ENCODE measurements at regions not wholly inside any gene's neighbourhood (a gene's known extent, or its start where the extent isn't known, plus 50 kb on each side); places are given as distances from the start of the nearest gene placed in this dataset.

DNA sequence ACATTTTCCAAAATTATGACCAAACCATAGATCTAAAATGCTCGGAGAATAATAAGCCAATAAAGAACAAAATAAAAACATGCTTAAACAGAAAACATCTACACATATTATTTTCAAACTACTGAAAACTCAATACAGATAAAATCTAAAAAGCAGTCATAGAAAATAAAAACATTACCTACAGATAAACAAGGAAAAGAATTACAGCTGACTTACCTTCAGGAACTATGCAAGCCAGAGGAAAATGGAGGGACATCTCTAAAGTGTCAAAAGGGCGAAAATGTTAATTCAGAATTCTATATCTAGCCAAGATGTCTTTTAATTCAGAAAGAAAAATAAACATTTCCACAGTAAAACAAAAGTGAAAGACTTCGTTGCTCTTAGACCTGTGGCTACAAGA, 112.9 kb upstream of the GYPC start:
- no peak for TF ChIP-seq POLR2A (IDR thresholded peaks at IDR 0.05)
- TF ChIP-seq, protein P1, sequence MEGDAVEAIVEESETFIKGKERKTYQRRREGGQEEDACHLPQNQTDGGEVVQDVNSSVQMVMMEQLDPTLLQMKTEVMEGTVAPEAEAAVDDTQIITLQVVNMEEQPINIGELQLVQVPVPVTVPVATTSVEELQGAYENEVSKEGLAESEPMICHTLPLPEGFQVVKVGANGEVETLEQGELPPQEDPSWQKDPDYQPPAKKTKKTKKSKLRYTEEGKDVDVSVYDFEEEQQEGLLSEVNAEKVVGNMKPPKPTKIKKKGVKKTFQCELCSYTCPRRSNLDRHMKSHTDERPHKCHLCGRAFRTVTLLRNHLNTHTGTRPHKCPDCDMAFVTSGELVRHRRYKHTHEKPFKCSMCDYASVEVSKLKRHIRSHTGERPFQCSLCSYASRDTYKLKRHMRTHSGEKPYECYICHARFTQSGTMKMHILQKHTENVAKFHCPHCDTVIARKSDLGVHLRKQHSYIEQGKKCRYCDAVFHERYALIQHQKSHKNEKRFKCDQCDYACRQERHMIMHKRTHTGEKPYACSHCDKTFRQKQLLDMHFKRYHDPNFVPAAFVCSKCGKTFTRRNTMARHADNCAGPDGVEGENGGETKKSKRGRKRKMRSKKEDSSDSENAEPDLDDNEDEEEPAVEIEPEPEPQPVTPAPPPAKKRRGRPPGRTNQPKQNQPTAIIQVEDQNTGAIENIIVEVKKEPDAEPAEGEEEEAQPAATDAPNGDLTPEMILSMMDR (IDR thresholded peaks at IDR 0.05), result no peak
